A673 (cell line): ENCODE measurements at regions not wholly inside any gene's neighbourhood (a gene's known extent, or its start where the extent isn't known, plus 50 kb on each side); places are given as distances from the start of the nearest gene placed in this dataset.

Experiments
- BruUV-seq: library from RNA; stranded (reverse); fragments of 400-500 nt; replicated peaks from 2 replicates; lab custom pipeline; 2021; lab: Mats Ljungman, UMichigan
- CTCF ChIA-PET: fragments of 300-600 bp; sonication (Branson Sonifier 250); formaldehyde crosslinking; loops from one replicate; lab custom pipeline; 2022; ENCODE audit warnings: antibody characterized with exemption; lab: Charles Lee
- POLR2A ChIA-PET: fragments of 300-600 bp; sonication (Branson Sonifier 250); formaldehyde crosslinking; loops from one replicate; lab custom pipeline; 2022; ENCODE audit warnings: antibody characterized with exemption; ENCODE audit not compliant: low non-redundant PET; lab: Charles Lee
- DNase-seq: peaks from one replicate; pipeline ENCODE4 v3.0.0-alpha.2; 2015; ENCODE audit warnings: low spot score
- H3K27ac ChIP-seq: fragments of 200-600 bp; sonication (generic); 2 replicates; pipeline ENCODE4 v1.5.1; 2016; ENCODE audit warnings: mixed run types, low read depth, mild to moderate bottlenecking, mixed read lengths, antibody characterized with exemption, low read length; ENCODE audit not compliant: poor library complexity, severe bottlenecking
- H3K27me3 ChIP-seq: fragments of 200-600 bp; sonication (generic); replicated peaks from 2 replicates; pipeline ENCODE4 v1.6.1; 2017; ENCODE audit warnings: mixed run types, low read depth, mild to moderate bottlenecking, mixed read lengths, antibody characterized with exemption, low read length; ENCODE audit not compliant: insufficient read depth, poor library complexity
- H3K36me3 ChIP-seq: fragments of 200-600 bp; sonication (generic); 2 replicates; pipeline ENCODE4 v1.6.1; 2016; ENCODE audit warnings: mixed run types, mild to moderate bottlenecking, mixed read lengths, antibody characterized with exemption, low read length; ENCODE audit not compliant: insufficient read depth, poor library complexity, severe bottlenecking
- H3K4me1 ChIP-seq: fragments of 200-600 bp; sonication (generic); 2 replicates; pipeline ENCODE4 v1.6.1; 2017; ENCODE audit warnings: mixed run types, mild to moderate bottlenecking, mixed read lengths, antibody characterized with exemption, low read length; ENCODE audit not compliant: insufficient read depth, poor library complexity, severe bottlenecking
- H3K4me3 ChIP-seq: fragments of 200-600 bp; sonication (generic); 2 replicates; pipeline ENCODE4 v1.5.1; 2016; ENCODE audit warnings: low read depth, mixed run types, mild to moderate bottlenecking, mixed read lengths, low read length; ENCODE audit not compliant: poor library complexity, severe bottlenecking
- H3K9me3 ChIP-seq: fragments of 200-600 bp; sonication (generic); 2 replicates; pipeline ENCODE4 v1.6.1; 2016; ENCODE audit warnings: mixed run types, low read depth, mild to moderate bottlenecking, mixed read lengths, antibody characterized with exemption, low read length; ENCODE audit not compliant: poor library complexity, severe bottlenecking
- EZH2 ChIP-seq: fragments of 200-600 bp; sonication (generic); IDR thresholded peaks from 2 replicates; pipeline ENCODE4 v1.6.1; 2017; ENCODE audit warnings: borderline replicate concordance, low read depth, mild to moderate bottlenecking, mixed read lengths, antibody characterized with exemption, low read length; ENCODE audit not compliant: poor library complexity, severe bottlenecking
- intact Hi-C: fragments of 100-400 bp; cut with micrococcal nuclease; formaldehyde crosslinking; loops from one replicate; pipeline ENCODE4 v1.10.0; 2022; ENCODE audit not compliant: unreplicated experiment
- TF ChIP-seq, protein P1 (sequence below): fragments of 300-800, 200-600 bp; sonication (generic); conservative IDR thresholded peaks from 2 replicates; pipeline ENCODE4 v1.5.1; 2017; ENCODE audit warnings: low read depth, mild to moderate bottlenecking, antibody characterized with exemption, low read length, moderate library complexity, mixed read lengths

DNA sequence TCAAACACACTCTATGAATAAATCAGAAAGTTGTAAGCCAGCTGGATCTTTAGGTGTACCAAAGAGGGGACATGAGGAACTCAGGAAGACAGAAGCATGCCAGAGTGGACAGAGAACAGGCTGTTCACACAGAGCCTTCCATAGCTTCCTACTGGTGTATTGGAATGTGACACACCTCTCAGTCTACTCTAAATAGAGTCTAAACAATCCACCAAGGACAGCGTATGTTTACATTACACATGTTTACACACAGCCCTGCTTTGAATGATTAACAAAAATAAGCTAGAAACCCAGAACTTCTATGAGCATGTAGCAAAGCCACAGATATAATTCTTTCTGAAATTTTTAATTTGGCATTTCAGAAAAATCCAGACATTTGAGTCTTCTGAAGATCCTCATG is 1279.0 kb upstream of the CDH8 start:
- BruUV-seq: no TSS peak
- Histone ChIP-seq H3K9me3 (no peaks in the 10 kb centered on the region), H3K4me3 (no peak overlapping the region), H3K36me3 (no peaks in the 10 kb centered on the region), H3K4me1 (peaks cover 9% of the 10 kb centered on the region), H3K27ac (no peak overlapping the region), H3K27me3 (no peaks in the 10 kb centered on the region)
- DNase-seq: no peak
- ChIA-PET CTCF (no interaction called here), POLR2A (no interaction called here)
- intact Hi-C loops: no loop called here
- no peak for TF ChIP-seq EZH2
- TF ChIP-seq, protein P1, sequence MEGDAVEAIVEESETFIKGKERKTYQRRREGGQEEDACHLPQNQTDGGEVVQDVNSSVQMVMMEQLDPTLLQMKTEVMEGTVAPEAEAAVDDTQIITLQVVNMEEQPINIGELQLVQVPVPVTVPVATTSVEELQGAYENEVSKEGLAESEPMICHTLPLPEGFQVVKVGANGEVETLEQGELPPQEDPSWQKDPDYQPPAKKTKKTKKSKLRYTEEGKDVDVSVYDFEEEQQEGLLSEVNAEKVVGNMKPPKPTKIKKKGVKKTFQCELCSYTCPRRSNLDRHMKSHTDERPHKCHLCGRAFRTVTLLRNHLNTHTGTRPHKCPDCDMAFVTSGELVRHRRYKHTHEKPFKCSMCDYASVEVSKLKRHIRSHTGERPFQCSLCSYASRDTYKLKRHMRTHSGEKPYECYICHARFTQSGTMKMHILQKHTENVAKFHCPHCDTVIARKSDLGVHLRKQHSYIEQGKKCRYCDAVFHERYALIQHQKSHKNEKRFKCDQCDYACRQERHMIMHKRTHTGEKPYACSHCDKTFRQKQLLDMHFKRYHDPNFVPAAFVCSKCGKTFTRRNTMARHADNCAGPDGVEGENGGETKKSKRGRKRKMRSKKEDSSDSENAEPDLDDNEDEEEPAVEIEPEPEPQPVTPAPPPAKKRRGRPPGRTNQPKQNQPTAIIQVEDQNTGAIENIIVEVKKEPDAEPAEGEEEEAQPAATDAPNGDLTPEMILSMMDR: no peak

DNA sequence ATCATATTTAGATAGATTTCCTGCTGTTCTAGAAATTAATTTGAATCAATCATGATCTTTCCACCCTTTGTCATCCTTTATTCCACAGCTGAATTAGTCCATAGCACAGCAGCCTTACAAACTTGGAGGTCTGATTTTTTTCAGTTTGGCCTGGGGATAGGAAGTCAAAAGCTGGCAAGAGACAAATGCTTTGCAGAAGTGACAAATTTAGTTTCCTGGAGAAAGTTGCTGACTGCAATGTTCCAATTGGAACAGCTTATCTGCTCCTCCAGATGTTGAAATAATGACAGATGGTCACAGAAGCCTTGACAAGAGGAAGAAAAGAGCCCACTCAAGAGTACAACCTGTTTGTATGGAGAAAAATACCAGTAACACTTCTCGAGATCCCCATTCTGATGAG is 1276.1 kb upstream of the CDH8 start:
- intact Hi-C loops: no loop called here
- no peaks in the 10 kb centered on the region for H3K9me3 ChIP-seq
- POLR2A ChIA-PET: no interaction called here
- peaks cover 9% of the 10 kb centered on the region for H3K4me1 ChIP-seq
- CTCF ChIA-PET: no interaction called here
- H3K36me3 ChIP-seq: no peaks in the 10 kb centered on the region
- H3K4me3 ChIP-seq: no peak overlapping the region
- peak; percentile 49 for DNase-seq
- H3K27ac ChIP-seq: no peak overlapping the region
- TF ChIP-seq EZH2: no peak
- TF ChIP-seq, protein P1: no peak
- BruUV-seq: no TSS peak
- H3K27me3 ChIP-seq: no peaks in the 10 kb centered on the region

DNA sequence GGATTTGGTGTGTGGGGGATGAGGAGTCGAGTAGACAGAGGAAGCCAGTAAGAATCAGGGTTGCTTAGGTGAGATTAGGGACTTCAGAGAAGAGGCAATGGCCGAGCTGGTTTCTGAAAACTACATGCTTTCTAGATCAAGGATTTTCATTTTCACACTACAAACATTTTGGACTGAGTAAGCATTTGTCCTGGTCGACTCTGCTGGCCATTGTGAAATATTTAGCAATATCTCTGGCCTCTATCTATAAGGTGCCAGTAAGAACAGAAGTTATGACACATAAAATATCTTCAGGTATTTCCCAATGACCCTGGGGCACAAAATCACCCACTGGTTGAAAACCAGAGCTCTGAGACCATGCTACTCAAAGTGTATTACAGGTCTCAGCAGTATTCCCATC is 1275.1 kb upstream of the CDH8 start:
- Histone ChIP-seq H3K27me3 (no peaks in the 10 kb centered on the region), H3K36me3 (no peaks in the 10 kb centered on the region), H3K4me3 (no peak overlapping the region), H3K9me3 (no peaks in the 10 kb centered on the region), H3K4me1 (peaks cover 9% of the 10 kb centered on the region), H3K27ac (no peak overlapping the region)
- intact Hi-C loops: no loop called here
- no peak for DNase-seq
- BruUV-seq: no TSS peak
- no peak for TF ChIP-seq EZH2
- TF ChIP-seq, protein P1: no peak
- ChIA-PET CTCF (no interaction called here), POLR2A (no interaction called here)
